Endometrial microvascular endothelial cells (primary cell): ENCODE measurements at regions not wholly inside any gene's neighbourhood (a gene's known extent, or its start where the extent isn't known, plus 50 kb on each side); places are given as distances from the start of the nearest gene placed in this dataset.
"Not testable (repeated sequence)": the region's sequence is repeated elsewhere in the genome, so short reads cannot be mapped to it uniquely, and the experiment has no call there.

Experiments
- in situ Hi-C: cut with HindIII; loops from 2 replicates; pipeline ENCODE4 v1.10.0; 2017; ENCODE audit warnings: low sequenced_read_pairs, low pct_unique_long_range_greater_than_20kb; ENCODE audit errors: inconsistent ontology term

- in situ Hi-C loops = no loop called here
These were observed 1060.8 kb downstream of the FAT4 start for GRCh38 chr4:126375462-126376054.

GRCh38 chr4:126385954-126386353, 1071.2 kb downstream of the FAT4 start:
- in situ Hi-C loops = no loop called here

- in situ Hi-C loops = no loop called here
These were observed 1071.8 kb downstream of the FAT4 start for GRCh38 chr4:126386512-126386911.

GRCh38 chr4:126395664-126396063, 1080.9 kb downstream of the FAT4 start:
- in situ Hi-C loops = no loop called here

- in situ Hi-C loops = no loop called here
These were observed 1081.4 kb downstream of the FAT4 start for GRCh38 chr4:126396121-126396520.

GRCh38 chr4:126396703-126397102, 1081.9 kb downstream of the FAT4 start:
- in situ Hi-C loops = no loop called here

GRCh38 chr4:126404549-126404948, 1089.8 kb downstream of the FAT4 start:
- in situ Hi-C loops = no loop called here

GRCh38 chr4:126405369-126405982, 1090.7 kb downstream of the FAT4 start:
- in situ Hi-C loops = no loop called here

- in situ Hi-C loops = no loop called here
These were observed 1095.0 kb downstream of the FAT4 start for GRCh38 chr4:126409746-126410145.

GRCh38 chr4:126411047-126411446, 1096.3 kb downstream of the FAT4 start:
- in situ Hi-C loops = no loop called here

GRCh38 chr4:126412310-126412709, 1097.6 kb downstream of the FAT4 start:
- in situ Hi-C loops = not testable (repeated sequence)

GRCh38 chr4:126414741-126415140, 1100.0 kb downstream of the FAT4 start:
- in situ Hi-C loops = no loop called here

GRCh38 chr4:126419266-126419665, 1104.5 kb downstream of the FAT4 start:
- in situ Hi-C loops = no loop called here

GRCh38 chr4:126427853-126428252, 1113.1 kb downstream of the FAT4 start:
- in situ Hi-C loops = no loop called here

- in situ Hi-C loops = no loop called here
These were observed 1116.3 kb downstream of the FAT4 start for GRCh38 chr4:126431049-126431448.

- in situ Hi-C loops = no loop called here
These were observed 1120.7 kb downstream of the FAT4 start for GRCh38 chr4:126435491-126435890.

- in situ Hi-C loops = no loop called here
These were observed 1125.5 kb downstream of the FAT4 start for GRCh38 chr4:126440297-126440696.

GRCh38 chr4:126441173-126442035, 1126.6 kb downstream of the FAT4 start:
- in situ Hi-C loops = no loop called here

- in situ Hi-C loops = no loop called here
These were observed 1130.8 kb downstream of the FAT4 start for GRCh38 chr4:126445596-126445995.

- in situ Hi-C loops = no loop called here
These were observed 1132.2 kb downstream of the FAT4 start for GRCh38 chr4:126446917-126447316.
